HG02610 (cell line): ENCODE measurements at regions not wholly inside any gene's neighbourhood (a gene's known extent, or its start where the extent isn't known, plus 50 kb on each side); places are given as distances from the start of the nearest gene placed in this dataset.

ENCODE experiments used
- ATAC-seq: cut with Tn5 transposase; IDR thresholded peaks from one replicate; pipeline ENCODE4 v1.9.1; 2021; ENCODE audit warnings: mild to moderate bottlenecking, moderate library complexity; ENCODE audit not compliant: unreplicated experiment

DNA sequence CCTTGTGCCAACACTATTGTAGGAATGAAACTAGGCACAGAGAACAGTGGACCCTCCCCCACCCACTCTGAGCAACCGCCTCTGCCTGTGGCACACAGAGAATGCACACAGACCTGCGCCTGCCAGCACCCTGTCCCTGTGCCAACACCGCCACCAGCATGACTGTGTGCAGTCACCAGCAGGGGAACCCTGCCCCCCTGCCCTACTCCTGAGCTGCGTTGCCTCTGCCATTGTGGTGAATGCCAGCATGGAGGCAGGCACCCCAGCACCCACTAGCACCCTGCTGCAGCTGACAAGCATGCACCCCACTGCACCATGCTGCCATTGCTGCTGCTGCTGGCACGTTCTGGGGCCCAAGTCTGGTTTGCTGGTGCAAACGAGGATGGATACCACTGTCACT is 94.4 kb upstream of the PRLR start:
- no peak for ATAC-seq

GRCh38 chr5:35324201-35324600 is 93.9 kb upstream of the PRLR start:
- no peak for ATAC-seq

GRCh38 chr5:35320029-35320428 is 89.7 kb upstream of the PRLR start:
- peak; percentile 21 for ATAC-seq

DNA sequence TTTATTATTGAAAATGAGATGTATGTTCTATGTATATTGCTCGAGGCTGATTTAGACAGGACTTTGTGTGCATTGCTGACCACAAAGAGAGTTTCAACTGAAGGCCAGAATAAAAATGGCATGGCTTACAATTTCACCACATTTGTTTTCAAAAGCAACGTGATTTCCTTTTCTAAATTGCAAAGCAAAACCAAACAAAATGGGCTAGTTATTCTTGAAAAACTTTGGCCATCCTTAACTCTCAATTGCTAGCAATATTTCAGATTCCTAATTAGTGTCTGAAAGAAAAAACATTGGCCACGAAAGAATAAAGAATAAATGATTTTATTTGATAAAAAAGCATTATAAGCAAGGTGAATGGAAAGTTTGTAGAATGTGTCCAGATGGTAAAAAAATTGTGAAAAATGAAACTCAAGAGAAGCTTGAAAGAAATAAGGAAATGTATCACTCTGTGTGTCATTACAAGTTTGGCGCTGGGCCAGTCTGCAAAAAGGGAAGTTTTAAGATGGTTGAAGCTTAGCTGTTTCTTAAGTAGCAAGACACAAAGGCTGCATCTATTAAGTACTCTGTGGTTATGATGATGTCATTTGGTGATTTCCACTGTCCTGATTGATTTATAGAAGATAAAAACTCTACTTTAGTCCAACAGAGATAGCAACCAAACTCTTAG is 89.2 kb upstream of the PRLR start:
- peak; percentile 96 for ATAC-seq

- ATAC-seq, result no peak
Observed at GRCh38 chr5:35317586-35317985, 87.3 kb upstream of the PRLR start.

DNA sequence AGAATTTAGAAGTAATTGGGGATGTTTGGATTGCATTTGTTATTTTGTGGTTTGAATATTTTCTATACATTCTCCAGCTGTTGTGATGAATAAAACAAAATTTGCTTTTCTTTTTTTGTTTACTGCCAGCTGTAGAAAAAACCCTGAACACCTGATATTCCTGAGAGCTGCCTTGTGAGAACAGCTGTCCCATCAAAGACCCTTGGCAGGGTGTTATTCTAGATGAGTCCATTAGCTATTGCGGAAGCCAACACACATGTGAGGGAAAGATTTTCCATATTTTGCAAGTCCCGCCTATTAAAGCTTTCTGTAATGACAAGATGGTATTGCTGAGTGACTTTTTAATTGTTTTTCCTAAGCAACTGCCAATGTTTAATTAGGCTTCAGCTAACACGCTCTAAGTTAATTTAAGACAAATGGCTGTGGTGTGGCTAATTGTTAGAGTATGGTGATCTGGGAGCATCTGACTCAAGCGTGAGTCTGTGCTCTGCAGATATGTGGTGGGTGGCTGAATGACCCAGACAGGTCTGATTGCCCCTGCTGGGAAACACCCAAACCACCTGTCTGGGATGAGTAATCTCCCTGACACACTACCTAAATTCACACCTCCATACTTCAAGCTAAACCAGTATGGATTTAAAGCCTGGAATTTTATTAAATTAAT is 86.5 kb upstream of the PRLR start:
- peak; percentile 40 for ATAC-seq

DNA sequence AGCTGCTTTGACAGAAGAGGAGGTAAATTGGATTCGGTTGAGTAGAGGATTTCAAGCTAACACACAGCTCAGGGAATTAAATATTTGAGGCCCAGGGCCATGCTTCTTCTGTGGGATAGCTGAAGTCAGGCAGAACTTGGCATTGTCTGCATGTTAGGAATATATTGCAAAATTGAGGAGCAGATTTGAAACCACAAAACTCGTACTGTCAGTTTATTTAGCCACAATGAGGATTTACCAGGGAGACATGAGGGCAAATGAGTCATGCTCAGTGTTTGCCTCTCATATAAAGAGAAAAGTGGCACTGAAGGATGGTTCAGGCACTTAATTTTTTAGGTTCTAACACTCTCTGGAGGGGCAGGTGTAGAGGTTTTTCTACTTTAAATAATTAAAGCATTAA is 83.0 kb upstream of the PRLR start:
- no peak for ATAC-seq

- no peak for ATAC-seq
Observed at GRCh38 chr5:35312267-35312666, 82.0 kb upstream of the PRLR start.

- no peak for ATAC-seq
Observed at GRCh38 chr5:35309365-35310130, 79.3 kb upstream of the PRLR start.

GRCh38 chr5:35308421-35308820 is 78.1 kb upstream of the PRLR start:
- peak; percentile 91 for ATAC-seq

DNA sequence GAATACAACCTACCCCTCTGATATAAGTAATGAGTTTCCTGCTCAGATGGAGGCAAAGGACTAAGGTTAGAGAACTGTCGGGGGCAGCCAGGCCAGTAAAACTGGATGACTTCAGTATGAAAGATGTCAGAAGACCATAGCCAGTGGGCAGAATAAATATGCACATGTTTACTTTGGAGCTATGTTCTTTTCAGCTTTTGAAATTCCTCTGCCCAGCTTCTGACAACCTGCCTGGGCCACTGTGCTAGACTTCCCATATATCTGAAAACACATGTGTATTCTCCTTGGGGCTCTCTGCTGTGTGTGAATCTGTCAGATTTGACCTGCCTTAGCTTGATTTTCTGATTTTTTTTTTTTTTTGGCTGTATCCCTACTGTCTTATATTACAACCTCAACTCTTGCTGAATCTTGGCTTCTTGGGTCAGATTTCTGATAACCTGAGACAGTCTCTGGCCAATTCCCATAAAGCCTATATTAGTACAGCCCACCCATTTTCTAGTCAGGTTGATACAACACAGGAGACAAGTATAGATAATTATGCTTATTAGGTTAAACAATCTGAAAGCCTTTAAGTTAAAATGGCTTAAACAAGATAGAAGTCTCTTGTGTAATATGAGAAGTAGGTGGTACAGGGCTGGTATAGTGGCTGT is 76.6 kb upstream of the PRLR start:
- ATAC-seq, result no peak

- ATAC-seq, result no peak
Observed at GRCh38 chr5:35305336-35306020, 75.2 kb upstream of the PRLR start.

GRCh38 chr5:35304291-35304690 is 74.0 kb upstream of the PRLR start:
- no peak for ATAC-seq

DNA sequence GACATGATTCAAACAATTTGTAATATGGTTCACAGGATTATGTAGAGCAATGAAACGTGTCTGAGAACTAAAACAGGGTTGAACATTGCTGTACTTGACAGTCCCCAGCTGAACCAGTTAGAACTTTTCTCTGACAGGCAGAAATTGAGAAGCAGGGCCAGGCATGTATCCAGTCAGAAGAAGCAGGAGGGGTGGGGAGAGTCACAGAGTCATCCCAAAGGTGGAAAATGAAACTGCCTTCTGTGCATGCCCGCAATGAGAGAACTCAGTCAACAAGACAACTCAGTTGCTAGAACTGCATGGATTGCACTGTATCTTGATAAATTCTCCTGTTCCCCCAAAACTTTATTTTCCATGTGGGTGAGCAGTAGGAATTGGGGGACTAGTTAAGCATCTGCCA is 72.9 kb upstream of the PRLR start:
- ATAC-seq, result peak; percentile 80

- ATAC-seq, result peak; percentile 94
Observed at GRCh38 chr5:35302544-35302943, 72.3 kb upstream of the PRLR start.

- no peak for ATAC-seq
Observed at GRCh38 chr5:35297755-35298154, 67.5 kb upstream of the PRLR start.

DNA sequence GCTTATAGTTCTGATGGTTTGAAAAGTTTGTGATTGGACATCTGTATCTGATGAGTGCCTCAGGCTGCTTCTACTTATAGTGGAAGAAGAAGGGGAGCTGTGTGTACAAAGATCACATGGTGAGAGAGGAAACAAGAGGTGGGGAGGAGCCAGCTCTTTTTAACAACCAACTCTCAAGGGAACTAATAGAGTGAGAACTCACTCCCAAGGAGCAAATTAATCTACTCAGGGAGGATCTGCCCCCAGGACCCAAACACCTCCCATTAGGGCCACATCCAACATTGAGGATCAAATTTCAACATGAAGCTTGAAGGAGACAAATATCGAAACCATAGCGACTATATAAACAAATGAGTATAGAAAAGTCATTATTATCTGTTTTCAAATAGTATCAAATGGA is 64.7 kb upstream of the PRLR start:
- ATAC-seq, result no peak

- no peak for ATAC-seq
Observed at GRCh38 chr5:35294017-35294416, 63.7 kb upstream of the PRLR start.

DNA sequence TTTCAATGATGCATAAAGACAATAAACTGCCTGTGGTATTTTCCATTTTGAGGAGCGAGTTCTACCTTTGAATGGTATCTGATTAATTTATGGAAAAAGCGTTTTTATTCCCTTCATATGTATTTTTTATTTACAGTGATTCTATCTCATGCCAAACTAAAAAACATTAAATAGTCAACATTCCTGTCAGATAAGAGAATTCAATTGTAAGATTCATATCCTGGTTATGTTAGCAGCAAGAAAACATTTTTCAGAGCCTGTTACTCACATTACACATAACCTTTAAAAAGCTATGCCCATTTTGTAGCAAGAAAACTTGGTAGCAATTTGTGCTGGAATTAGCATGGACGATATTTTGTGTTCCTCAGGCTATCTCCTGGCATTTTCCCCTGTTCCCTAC is 55.1 kb upstream of the PRLR start:
- ATAC-seq, result no peak

DNA sequence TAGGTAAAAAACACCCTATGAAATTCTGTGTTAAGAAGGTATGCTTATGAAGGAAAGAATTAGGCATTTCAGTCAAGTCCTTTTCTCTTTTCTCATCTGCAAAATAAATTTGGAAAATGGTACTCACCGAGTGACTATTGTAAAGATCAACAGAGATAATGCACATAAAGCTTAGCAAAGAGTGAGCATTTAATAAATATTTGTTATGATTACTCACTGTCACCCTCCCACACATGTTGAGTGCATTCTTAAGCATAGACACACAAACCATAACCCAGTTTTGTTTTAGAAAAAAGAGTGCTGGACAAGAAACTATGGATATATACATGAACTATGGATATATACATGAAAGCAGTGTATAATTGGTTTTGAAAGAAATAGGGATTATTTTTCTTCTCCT is 54.7 kb upstream of the PRLR start:
- no peak for ATAC-seq

DNA sequence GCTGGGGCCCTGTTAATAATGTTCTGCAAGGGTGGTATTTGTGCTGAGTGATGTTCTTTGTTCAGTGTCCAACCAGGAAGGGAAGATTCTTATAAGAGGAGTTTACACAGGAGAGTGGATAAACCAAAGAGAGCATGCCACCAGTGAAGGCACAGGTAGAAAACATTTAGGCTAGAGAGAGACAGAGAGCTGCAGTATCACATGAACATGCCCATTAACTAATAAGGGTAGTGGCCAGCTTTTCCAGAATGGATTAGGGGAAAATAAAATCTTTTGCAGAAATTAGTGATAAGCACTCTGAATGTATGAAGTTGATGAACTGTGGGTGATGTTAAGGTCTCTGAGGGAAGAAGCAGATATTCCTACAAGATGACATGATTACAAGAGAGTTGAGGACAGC is 54.1 kb upstream of the PRLR start:
- no peak for ATAC-seq
